OCI-LY7 (cell line): ENCODE measurements at regions not wholly inside any gene's neighbourhood (a gene's known extent, or its start where the extent isn't known, plus 50 kb on each side); places are given as distances from the start of the nearest gene placed in this dataset.
"Not testable (repeated sequence)": the region's sequence is repeated elsewhere in the genome, so short reads cannot be mapped to it uniquely, and the experiment has no call there.

Experiments
- BruUV-seq: library from RNA; stranded (reverse); fragments of 400-500 nt; replicated peaks from 2 replicates; lab custom pipeline; 2021; lab: Mats Ljungman, UMichigan
- CTCF ChIA-PET: fragments of 300-600 bp; sonication (Branson Sonifier 250); formaldehyde crosslinking; loops from one replicate; lab custom pipeline; 2022; ENCODE audit warnings: antibody characterized with exemption; ENCODE audit not compliant: unreplicated experiment; lab: Charles Lee
- POLR2A ChIA-PET: fragments of 300-600 bp; sonication (Branson Sonifier 250); formaldehyde crosslinking; loops from one replicate; lab custom pipeline; 2022; ENCODE audit warnings: antibody characterized with exemption; lab: Charles Lee
- DNase-seq: peaks from one replicate; pipeline ENCODE4 v3.0.0-alpha.2; 2015; ENCODE audit warnings: low spot score
- H2AFZ ChIP-seq: fragments of 200-600 bp; sonication (generic), shearing (Covaris generic); 2 replicates; pipeline ENCODE4 v1.6.1; 2014; ENCODE audit warnings: mild to moderate bottlenecking, antibody characterized with exemption, low read length, moderate library complexity
- H3K27ac ChIP-seq: fragments of 200-600 bp; sonication (generic); 2 replicates; pipeline ENCODE4 v1.5.1; 2014; ENCODE audit warnings: mixed run types, low read depth, mild to moderate bottlenecking, moderate library complexity, low read length, inconsistent platforms; ENCODE audit not compliant: poor library complexity, severe bottlenecking
- H3K36me3 ChIP-seq: fragments of 200-600 bp; sonication (generic); 2 replicates; pipeline ENCODE4 v1.6.1; 2014; ENCODE audit warnings: mild to moderate bottlenecking, antibody characterized with exemption, low read length, moderate library complexity, mixed read lengths; ENCODE audit not compliant: insufficient read depth
- H3K4me1 ChIP-seq: fragments of 200-600 bp; sonication (generic); 2 replicates; pipeline ENCODE4 v1.5.1; 2014; ENCODE audit warnings: mild to moderate bottlenecking, low read length; ENCODE audit not compliant: insufficient read depth, poor library complexity, severe bottlenecking
- H3K4me2 ChIP-seq: fragments of 200-600 bp; sonication (generic); 2 replicates; pipeline ENCODE4 v1.6.1; 2014; ENCODE audit warnings: mild to moderate bottlenecking, low read length
- H3K4me3 ChIP-seq: fragments of 200-600 bp; sonication (generic); 2 replicates; pipeline ENCODE4 v1.5.1; 2014; ENCODE audit warnings: mild to moderate bottlenecking, low read depth, low read length; ENCODE audit not compliant: poor library complexity, severe bottlenecking
- H3K79me2 ChIP-seq: fragments of 200-600 bp; sonication (generic); 2 replicates; pipeline ENCODE4 v1.6.1; 2016; ENCODE audit warnings: low read depth, mild to moderate bottlenecking, low read length, moderate library complexity, mixed read lengths; ENCODE audit not compliant: insufficient read depth
- H3K9me2 ChIP-seq: fragments of 200-600 bp; sonication (generic); 2 replicates; pipeline ENCODE4 v1.6.1; 2016; ENCODE audit warnings: mild to moderate bottlenecking, low read length, mixed read lengths; ENCODE audit not compliant: insufficient read depth
- H3K9me3 ChIP-seq: fragments of 200-600 bp; sonication (generic); 2 replicates; pipeline ENCODE4 v1.6.1; 2014; ENCODE audit warnings: mild to moderate bottlenecking, mixed run types, low read length, mixed read lengths
- H4K20me1 ChIP-seq: fragments of 200-600 bp; sonication (generic); 2 replicates; pipeline ENCODE4 v1.6.1; 2014; ENCODE audit warnings: mild to moderate bottlenecking, antibody characterized with exemption, low read length, moderate library complexity, mixed read lengths; ENCODE audit not compliant: insufficient read depth
- EZH2phosphoT487 ChIP-seq: fragments of 200-600 bp; sonication (generic); IDR thresholded peaks from 2 replicates; pipeline ENCODE4 v1.6.1; 2018; ENCODE audit warnings: low read depth, borderline replicate concordance, mild to moderate bottlenecking, mixed run types, antibody characterized with exemption, low read length, moderate library complexity, mixed read lengths
- intact Hi-C: fragments of 100-400 bp; cut with micrococcal nuclease; formaldehyde crosslinking; loops from one replicate; pipeline ENCODE4 v1.10.0; 2022; ENCODE audit not compliant: unreplicated experiment
- TF ChIP-seq, protein P1 (sequence below): fragments of 200-600 bp; sonication (generic); conservative IDR thresholded peaks from 2 replicates; pipeline ENCODE4 v1.5.1; 2014; ENCODE audit warnings: mild to moderate bottlenecking, antibody characterized with exemption, low read length, moderate library complexity, mixed read lengths

DNA sequence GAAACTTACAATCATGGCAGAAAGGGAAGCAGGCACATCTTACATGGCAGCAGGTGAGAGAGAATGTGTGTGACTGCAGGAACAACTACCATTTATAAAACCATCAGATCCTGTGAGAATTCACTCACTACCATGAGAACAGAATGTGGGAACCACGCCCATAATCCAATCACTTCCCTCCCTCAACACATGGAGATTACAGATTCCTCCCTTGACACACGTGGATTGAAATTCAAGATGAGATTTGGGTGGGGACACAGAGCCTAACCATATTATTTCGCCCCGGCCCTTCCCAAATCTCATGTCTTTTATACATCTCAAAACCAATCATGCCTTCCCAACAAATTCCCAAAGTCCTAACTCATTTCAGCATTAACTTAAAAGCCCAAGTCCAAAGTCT, 203.6 kb downstream of the C12orf75 start:
- Histone ChIP-seq H3K27ac (no peak overlapping the region), H3K9me3 (peaks cover 9% of the 10 kb centered on the region; the same call in 1 of the 2 replicates), H3K4me1 (no peaks in the 10 kb centered on the region), H4K20me1 (no peaks in the 10 kb centered on the region), H3K9me2 (no peaks in the 10 kb centered on the region), H3K4me2 (no peak overlapping the region), H3K4me3 (no peak overlapping the region), H2AFZ (no peak overlapping the region), H3K36me3 (no peaks in the 10 kb centered on the region), H3K79me2 (no peaks in the 10 kb centered on the region)
- TF ChIP-seq, protein P1, sequence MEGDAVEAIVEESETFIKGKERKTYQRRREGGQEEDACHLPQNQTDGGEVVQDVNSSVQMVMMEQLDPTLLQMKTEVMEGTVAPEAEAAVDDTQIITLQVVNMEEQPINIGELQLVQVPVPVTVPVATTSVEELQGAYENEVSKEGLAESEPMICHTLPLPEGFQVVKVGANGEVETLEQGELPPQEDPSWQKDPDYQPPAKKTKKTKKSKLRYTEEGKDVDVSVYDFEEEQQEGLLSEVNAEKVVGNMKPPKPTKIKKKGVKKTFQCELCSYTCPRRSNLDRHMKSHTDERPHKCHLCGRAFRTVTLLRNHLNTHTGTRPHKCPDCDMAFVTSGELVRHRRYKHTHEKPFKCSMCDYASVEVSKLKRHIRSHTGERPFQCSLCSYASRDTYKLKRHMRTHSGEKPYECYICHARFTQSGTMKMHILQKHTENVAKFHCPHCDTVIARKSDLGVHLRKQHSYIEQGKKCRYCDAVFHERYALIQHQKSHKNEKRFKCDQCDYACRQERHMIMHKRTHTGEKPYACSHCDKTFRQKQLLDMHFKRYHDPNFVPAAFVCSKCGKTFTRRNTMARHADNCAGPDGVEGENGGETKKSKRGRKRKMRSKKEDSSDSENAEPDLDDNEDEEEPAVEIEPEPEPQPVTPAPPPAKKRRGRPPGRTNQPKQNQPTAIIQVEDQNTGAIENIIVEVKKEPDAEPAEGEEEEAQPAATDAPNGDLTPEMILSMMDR: no peak
- TF ChIP-seq EZH2phosphoT487: no peak
- ChIA-PET POLR2A (no interaction called here), CTCF (no interaction called here)
- no TSS peak for BruUV-seq
- DNase-seq: no peak
- intact Hi-C loops: no loop called here

DNA sequence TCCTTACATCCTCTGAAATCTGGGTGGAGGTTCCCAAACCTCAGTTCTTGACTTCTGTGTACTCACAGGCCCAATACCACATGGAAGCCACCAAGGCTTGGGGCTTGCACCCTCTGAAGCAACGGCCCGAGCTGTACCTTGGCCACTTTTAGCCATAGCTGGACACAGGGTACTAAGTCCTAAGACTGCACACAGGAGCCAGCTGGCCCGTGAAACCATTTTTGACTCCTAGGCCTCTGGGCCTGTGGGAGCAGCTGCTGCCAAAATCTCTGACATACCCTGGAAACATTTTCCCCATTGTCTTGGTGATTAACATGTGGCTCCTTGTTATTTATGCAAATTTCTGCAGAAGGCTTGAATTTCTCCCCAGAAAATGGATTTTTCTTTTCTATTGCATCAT, 204.5 kb downstream of the C12orf75 start:
- H3K4me2 ChIP-seq, H3K36me3 ChIP-seq, H3K9me2 ChIP-seq, CTCF ChIA-PET, H3K4me1 ChIP-seq, intact Hi-C loops, H3K4me3 ChIP-seq, DNase-seq, BruUV-seq, H3K27ac ChIP-seq, H2AFZ ChIP-seq, H3K9me3 ChIP-seq, H4K20me1 ChIP-seq, H3K79me2 ChIP-seq, POLR2A ChIA-PET: not testable (repeated sequence)

DNA sequence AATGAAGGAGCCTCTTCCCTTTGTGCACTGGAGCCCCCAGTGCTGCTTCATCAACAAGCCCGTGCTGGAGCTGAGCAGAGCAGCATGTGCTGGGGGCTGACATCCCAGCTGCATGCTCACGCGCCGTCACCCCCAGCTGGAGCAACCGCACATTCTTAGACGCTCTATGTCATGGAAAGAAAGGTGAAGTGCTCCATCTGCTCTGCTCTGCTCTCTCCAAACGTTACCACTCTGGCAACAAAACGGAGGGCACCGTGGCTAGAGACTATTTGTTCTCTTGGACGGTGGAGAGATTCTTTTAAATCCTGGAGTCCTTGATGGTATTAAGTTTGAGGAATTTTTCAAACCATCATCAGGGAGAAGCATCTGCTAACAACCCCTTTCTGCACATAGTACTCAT, 208.4 kb downstream of the C12orf75 start:
- Histone ChIP-seq H3K27ac (no peak overlapping the region), H3K9me3 (peaks cover 9% of the 10 kb centered on the region; the same call in 1 of the 2 replicates), H3K4me2 (no peak overlapping the region), H3K36me3 (no peaks in the 10 kb centered on the region), H3K4me3 (no peak overlapping the region), H3K9me2 (no peaks in the 10 kb centered on the region), H4K20me1 (no peaks in the 10 kb centered on the region), H2AFZ (no peak overlapping the region), H3K79me2 (no peaks in the 10 kb centered on the region), H3K4me1 (no peaks in the 10 kb centered on the region)
- POLR2A ChIA-PET: no interaction called here
- intact Hi-C loops: no loop called here
- CTCF ChIA-PET: no interaction called here
- no peak for DNase-seq
- TF ChIP-seq, protein P1: no peak
- no peak for TF ChIP-seq EZH2phosphoT487
- BruUV-seq: no TSS peak
